Astrocyte (in vitro differentiated cells and primary cell): ENCODE measurements at regions not wholly inside any gene's neighbourhood (a gene's known extent, or its start where the extent isn't known, plus 50 kb on each side); places are given as distances from the start of the nearest gene placed in this dataset.

Experiments used
- EZH2 ChIP-seq: IDR thresholded peaks from 2 replicates; pipeline ENCODE4 v1.6.1; 2012; ENCODE audit warnings: mild to moderate bottlenecking, low read length, inconsistent platforms; ENCODE audit not compliant: insufficient read depth
- TF ChIP-seq, protein P1 (sequence below): IDR thresholded peaks from 2 replicates; pipeline ENCODE4 v1.5.1; 2011; ENCODE audit warnings: low read depth, mild to moderate bottlenecking, inconsistent platforms, low read length, moderate library complexity; ENCODE audit not compliant: insufficient read depth

DNA sequence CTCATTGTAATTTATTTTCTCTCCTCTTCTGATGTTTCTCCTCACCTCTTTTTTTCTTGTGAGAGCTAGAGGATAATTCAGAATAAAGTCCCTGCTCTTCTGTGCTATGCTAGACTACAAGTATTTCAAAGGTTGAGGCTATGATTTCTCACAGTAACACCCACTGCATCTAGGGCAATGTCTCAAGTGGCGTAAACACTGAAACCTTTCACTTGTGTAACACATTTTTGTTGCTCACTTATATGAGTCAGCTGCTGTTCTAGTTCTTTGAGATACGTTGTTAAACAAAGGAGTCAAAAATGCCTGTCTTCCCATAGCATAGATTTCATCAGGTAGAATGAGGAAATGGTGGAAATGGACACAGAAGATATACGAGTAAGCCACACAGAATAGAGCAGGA, 305.1 kb upstream of the PITRM1 start:
- TF ChIP-seq, protein P1, sequence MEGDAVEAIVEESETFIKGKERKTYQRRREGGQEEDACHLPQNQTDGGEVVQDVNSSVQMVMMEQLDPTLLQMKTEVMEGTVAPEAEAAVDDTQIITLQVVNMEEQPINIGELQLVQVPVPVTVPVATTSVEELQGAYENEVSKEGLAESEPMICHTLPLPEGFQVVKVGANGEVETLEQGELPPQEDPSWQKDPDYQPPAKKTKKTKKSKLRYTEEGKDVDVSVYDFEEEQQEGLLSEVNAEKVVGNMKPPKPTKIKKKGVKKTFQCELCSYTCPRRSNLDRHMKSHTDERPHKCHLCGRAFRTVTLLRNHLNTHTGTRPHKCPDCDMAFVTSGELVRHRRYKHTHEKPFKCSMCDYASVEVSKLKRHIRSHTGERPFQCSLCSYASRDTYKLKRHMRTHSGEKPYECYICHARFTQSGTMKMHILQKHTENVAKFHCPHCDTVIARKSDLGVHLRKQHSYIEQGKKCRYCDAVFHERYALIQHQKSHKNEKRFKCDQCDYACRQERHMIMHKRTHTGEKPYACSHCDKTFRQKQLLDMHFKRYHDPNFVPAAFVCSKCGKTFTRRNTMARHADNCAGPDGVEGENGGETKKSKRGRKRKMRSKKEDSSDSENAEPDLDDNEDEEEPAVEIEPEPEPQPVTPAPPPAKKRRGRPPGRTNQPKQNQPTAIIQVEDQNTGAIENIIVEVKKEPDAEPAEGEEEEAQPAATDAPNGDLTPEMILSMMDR, result no peak
- TF ChIP-seq EZH2, result no peak
